ENCODE measurements at regions not wholly inside any gene's neighbourhood (a gene's known extent, or its start where the extent isn't known, plus 50 kb on each side); places are given as distances from the start of the nearest gene placed in this dataset.
"Not testable (repeated sequence)": the region's sequence is repeated elsewhere in the genome, so short reads cannot be mapped to it uniquely, and the experiment has no call there.

- no peak for DNase-seq
Observed at GRCh38 chr9:73889023-73889422, 608.1 kb upstream of the RORB start.

- DNase-seq, result no peak
Observed at GRCh38 chr9:73890685-73891277, 606.4 kb upstream of the RORB start.

- DNase-seq, result no peak
Observed at GRCh38 chr9:73892335-73892734, 604.8 kb upstream of the RORB start.

GRCh38 chr9:73893230-73893629 is 603.9 kb upstream of the RORB start:
- DNase-seq, result no peak

- no peak for DNase-seq
Observed at GRCh38 chr9:73896061-73896460, 601.1 kb upstream of the RORB start.

GRCh38 chr9:73906671-73907070 is 590.5 kb upstream of the RORB start:
- DNase-seq, result no peak

- no peak for DNase-seq
Observed at GRCh38 chr9:73911804-73912203, 585.3 kb upstream of the RORB start.

- DNase-seq, result no peak
Observed at GRCh38 chr9:73916016-73916673, 581.0 kb upstream of the RORB start.

- DNase-seq, result no peak
Observed at GRCh38 chr9:73919712-73920111, 577.4 kb upstream of the RORB start.

GRCh38 chr9:73923796-73924195 is 573.3 kb upstream of the RORB start:
- peak; percentile 67 for DNase-seq

GRCh38 chr9:73951147-73951546 is 546.0 kb upstream of the RORB start:
- no peak for DNase-seq

GRCh38 chr9:73962792-73963191 is 534.3 kb upstream of the RORB start:
- no peak for DNase-seq

GRCh38 chr9:73969936-73970335 is 527.2 kb upstream of the RORB start:
- no peak for DNase-seq

GRCh38 chr9:73976424-73976823 is 520.7 kb upstream of the RORB start:
- DNase-seq, result not testable (repeated sequence)

- DNase-seq, result no peak
Observed at GRCh38 chr9:73979894-73980264, 517.3 kb upstream of the RORB start.

- no peak for DNase-seq
Observed at GRCh38 chr9:73980754-73981153, 516.4 kb upstream of the RORB start.

GRCh38 chr9:73981405-73981804 is 515.7 kb upstream of the RORB start:
- DNase-seq, result no peak

- DNase-seq, result no peak
Observed at GRCh38 chr9:73995836-73996235, 501.3 kb upstream of the RORB start.

GRCh38 chr9:73996844-73997243 is 500.3 kb upstream of the RORB start:
- DNase-seq, result no peak

- no peak for DNase-seq
Observed at GRCh38 chr9:74001382-74001781, 495.8 kb upstream of the RORB start.

GRCh38 chr9:74006935-74007334 is 490.2 kb upstream of the RORB start:
- peak; percentile 26 for DNase-seq

- DNase-seq, result no peak
Observed at GRCh38 chr9:74007833-74008232, 489.3 kb upstream of the RORB start.

GRCh38 chr9:74016004-74016403 is 481.1 kb upstream of the RORB start:
- no peak for DNase-seq

GRCh38 chr9:74025402-74025925 is 471.7 kb upstream of the RORB start:
- no peak for DNase-seq

GRCh38 chr9:74032421-74032820 is 464.7 kb upstream of the RORB start:
- no peak for DNase-seq
